GM13976 (cell line): ENCODE measurements at regions not wholly inside any gene's neighbourhood (a gene's known extent, or its start where the extent isn't known, plus 50 kb on each side); places are given as distances from the start of the nearest gene placed in this dataset.

Source experiments
- DNase-seq: peaks from one replicate; pipeline ENCODE4 v3.0.0; 2012; ENCODE audit warnings: low spot score
- in situ Hi-C: fragments of 300-500 bp; cut with MboI; formaldehyde crosslinking; loops from one replicate; pipeline ENCODE4 v1.12.0; 2022; ENCODE audit warnings: low sequenced_read_pairs, mixed read lengths, inconsistent platforms; ENCODE audit not compliant: unreplicated experiment
- TF ChIP-seq, protein P1 (sequence below): IDR thresholded peaks from 2 replicates; pipeline ENCODE4 v1.5.1; 2012; ENCODE audit warnings: borderline replicate concordance, mild to moderate bottlenecking; ENCODE audit not compliant: insufficient read depth; ENCODE audit errors: extremely low read depth, missing control alignments, control extremely low read depth

DNA sequence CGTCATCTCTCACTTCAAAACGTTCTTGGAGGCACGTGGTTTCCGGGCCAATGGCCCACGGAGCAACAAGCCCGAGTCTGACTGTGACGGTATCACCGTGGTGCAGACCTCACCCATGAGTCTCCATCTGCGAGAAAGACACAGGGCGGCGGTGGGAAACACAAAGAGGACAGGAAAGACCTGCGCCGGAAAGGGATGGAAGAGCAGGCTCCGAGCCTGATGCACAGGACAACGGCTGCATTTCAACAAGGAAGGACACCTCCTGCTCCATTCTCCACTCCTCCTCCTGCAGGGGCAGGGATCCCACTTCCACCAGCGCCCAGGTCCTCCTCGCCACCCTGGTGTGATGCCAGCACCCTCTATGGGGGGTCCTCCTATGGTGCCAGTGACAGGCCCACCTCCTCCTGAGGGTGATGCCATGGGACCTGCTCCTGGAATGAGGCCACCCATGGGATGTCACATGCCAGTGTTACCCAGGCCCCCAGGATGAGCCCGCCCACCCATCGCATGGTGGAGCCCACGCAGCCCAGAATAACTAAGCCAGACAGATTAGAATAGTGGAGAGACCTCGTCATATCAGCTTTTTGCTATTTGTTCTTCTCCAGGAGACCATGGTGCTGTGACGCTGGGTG lies 73.0 kb upstream of the PCSK6 start:
- no peak for DNase-seq
- TF ChIP-seq, protein P1, sequence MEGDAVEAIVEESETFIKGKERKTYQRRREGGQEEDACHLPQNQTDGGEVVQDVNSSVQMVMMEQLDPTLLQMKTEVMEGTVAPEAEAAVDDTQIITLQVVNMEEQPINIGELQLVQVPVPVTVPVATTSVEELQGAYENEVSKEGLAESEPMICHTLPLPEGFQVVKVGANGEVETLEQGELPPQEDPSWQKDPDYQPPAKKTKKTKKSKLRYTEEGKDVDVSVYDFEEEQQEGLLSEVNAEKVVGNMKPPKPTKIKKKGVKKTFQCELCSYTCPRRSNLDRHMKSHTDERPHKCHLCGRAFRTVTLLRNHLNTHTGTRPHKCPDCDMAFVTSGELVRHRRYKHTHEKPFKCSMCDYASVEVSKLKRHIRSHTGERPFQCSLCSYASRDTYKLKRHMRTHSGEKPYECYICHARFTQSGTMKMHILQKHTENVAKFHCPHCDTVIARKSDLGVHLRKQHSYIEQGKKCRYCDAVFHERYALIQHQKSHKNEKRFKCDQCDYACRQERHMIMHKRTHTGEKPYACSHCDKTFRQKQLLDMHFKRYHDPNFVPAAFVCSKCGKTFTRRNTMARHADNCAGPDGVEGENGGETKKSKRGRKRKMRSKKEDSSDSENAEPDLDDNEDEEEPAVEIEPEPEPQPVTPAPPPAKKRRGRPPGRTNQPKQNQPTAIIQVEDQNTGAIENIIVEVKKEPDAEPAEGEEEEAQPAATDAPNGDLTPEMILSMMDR, result no peak
- in situ Hi-C loops, result no loop called here

GRCh38 chr15:101561584-101561906 lies 72.0 kb upstream of the PCSK6 start:
- TF ChIP-seq, protein P1, result no peak
- in situ Hi-C loops, result no loop called here
- no peak for DNase-seq

- DNase-seq, result no peak
- in situ Hi-C loops, result no loop called here
- TF ChIP-seq, protein P1, result no peak
Observed at GRCh38 chr15:101560722-101561583, 71.4 kb upstream of the PCSK6 start.

DNA sequence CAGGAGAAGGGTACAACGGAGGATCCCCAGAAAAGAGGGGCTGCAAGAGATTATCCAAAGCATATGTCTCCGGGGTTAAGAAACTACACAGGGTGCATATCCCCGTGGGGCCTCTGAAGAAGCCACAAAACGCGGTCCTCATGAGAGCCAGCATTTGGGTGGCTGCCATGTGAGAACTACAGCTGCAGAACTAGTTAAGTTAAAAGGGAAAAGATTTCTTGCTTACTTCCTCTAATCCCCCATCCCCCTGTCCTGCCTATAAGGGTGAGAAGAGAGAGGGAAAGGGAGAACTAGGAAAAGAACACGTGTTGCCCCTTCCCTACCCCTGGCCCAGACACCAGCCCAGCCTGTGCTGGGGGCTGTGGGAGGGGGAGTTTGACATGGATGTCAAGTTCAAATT lies 70.4 kb upstream of the PCSK6 start:
- TF ChIP-seq, protein P1, result no peak
- in situ Hi-C loops, result no loop called here
- DNase-seq, result no peak

GRCh38 chr15:101558221-101558941 lies 68.9 kb upstream of the PCSK6 start:
- DNase-seq, result no peak
- TF ChIP-seq, protein P1, result no peak
- in situ Hi-C loops, result no loop called here

- no peak for DNase-seq
- in situ Hi-C loops, result no loop called here
- TF ChIP-seq, protein P1, result no peak
Observed at GRCh38 chr15:101556273-101556672, 66.8 kb upstream of the PCSK6 start.
